Gastrocnemius medialis (tissue), 4 donors: ENCODE measurements at regions not wholly inside any gene's neighbourhood (a gene's known extent, or its start where the extent isn't known, plus 50 kb on each side); places are given as distances from the start of the nearest gene placed in this dataset.

Experiments
- ATAC-seq, 2 donors: fragments of 150-250 bp; one replicate each; pipeline ENCODE4 v1.9.1; 2016
- DNase-seq, 2 donors: peaks; one replicate each; pipeline ENCODE4 v3.0.0-alpha.2; 2019
- H3K27ac ChIP-seq, 4 donors: fragments of 200-600 bp; sonication (generic); 1 replicate in 1 of 4; 2 replicates in 3 of 4; pipeline ENCODE4 v1.5.1; 2016 to 2018; ENCODE audit warnings: mild to moderate bottlenecking in 2 of 4, moderate library complexity in 1 of 4
- H3K27me3 ChIP-seq, 3 donors: fragments of 200-600 bp; sonication (generic) in 2 of 3; 1 replicate in 1 of 3; 2 replicates in 2 of 3; pipeline versions ENCODE4 v1.5.1 to v1.6.0; 2016 to 2019; ENCODE audit warnings: mild to moderate bottlenecking in 1 of 3, moderate library complexity in 1 of 3
- H3K36me3 ChIP-seq, 2 donors: fragments of 200-600 bp; sonication (generic) in 1 of 2; one replicate each; pipeline ENCODE4 v1.5.1; 2017 to 2018
- H3K4me1 ChIP-seq, 2 donors: fragments of 200-600 bp; sonication (generic) in 1 of 2; one replicate each; pipeline ENCODE4 v1.5.1; 2016 to 2017; ENCODE audit warnings: mild to moderate bottlenecking in 2 of 2
- H3K4me3 ChIP-seq, 4 donors: fragments of 200-600 bp; sonication (generic) in 3 of 4; 1 replicate in 1 of 4; 2 replicates in 3 of 4; pipeline ENCODE4 v1.5.1; 2016 to 2019; ENCODE audit warnings: mild to moderate bottlenecking in 2 of 4
- H3K9me3 ChIP-seq, 3 donors: fragments of 200-600 bp; sonication (generic) in 2 of 3; 1 replicate in 1 of 3; 2 replicates in 2 of 3; pipeline ENCODE4 v1.5.1; 2016 to 2019
- CTCF ChIP-seq, 5 experiments: fragments of 450-650 bp in 3 of 5; fragments of 200-600 bp in 2 of 5; sonication (generic) in 2 of 5; IDR thresholded peaks in 4 of 5; conservative IDR thresholded peaks in 1 of 5; 1 replicate in 4 of 5; 2 replicates in 1 of 5; pipeline ENCODE4 v1.5.1; 2016 to 2019; ENCODE audit warnings: antibody characterized with exemption in 5 of 5, mild to moderate bottlenecking in 3 of 5, moderate library complexity in 3 of 5
- POLR2A ChIP-seq, 2 donors: fragments of 450-650 bp; IDR thresholded peaks; one replicate each; pipeline ENCODE4 v1.6.1; 2017; ENCODE audit warnings: antibody characterized with exemption in 2 of 2, mild to moderate bottlenecking in 2 of 2, moderate library complexity in 2 of 2
- in situ Hi-C, 4 donors: fragments of 200-750 bp; cut with MboI; loops; one replicate each; pipeline versions ENCODE4 v1.15.0 to v1.8.0; 2017; ENCODE audit warnings: low sequenced_read_pairs in 4 of 4
- intact Hi-C: fragments of 100-400 bp; cut with DNase I; formaldehyde crosslinking; loops from one replicate; pipeline ENCODE4 v1.15.1; 2023; ENCODE audit warnings: low total_unique reads

GRCh38 chr17:77515227-77515626 lies 374.5 kb downstream of the SEC14L1 start:
- H3K4me1 ChIP-seq, result no peaks in the 10 kb centered on the region
- no peaks in the 10 kb centered on the region for H3K9me3 ChIP-seq
- H3K36me3 ChIP-seq, result no peaks in the 10 kb centered on the region
- no peak for DNase-seq
- ATAC-seq, result no peak
- in situ Hi-C loops, result loop anchor here in 2 of 4 donors (25.0 kb wide), 1 partner anchor 453 kb away; no protein-coding TSS in a partner anchor
- no peaks in the 10 kb centered on the region for H3K27me3 ChIP-seq
- H3K27ac ChIP-seq, result no peak overlapping the region
- intact Hi-C loops, result no loop called here
- no peak overlapping the region for H3K4me3 ChIP-seq
- TF ChIP-seq POLR2A (IDR thresholded peaks at IDR 0.05) (no peak), CTCF (IDR thresholded peaks at IDR 0.05 in 4 of 5, conservative IDR thresholded peaks at IDR 0.05 in 1 of 5) (no peak)

GRCh38 chr17:77516902-77517301 lies 376.1 kb downstream of the SEC14L1 start:
- in situ Hi-C loops (loop anchor here in 2 of 4 donors (25.0 kb wide), 1 partner anchor 455 kb away; no protein-coding TSS in a partner anchor), intact Hi-C loops (no loop called here)
- no peaks in the 10 kb centered on the region for H3K4me1 ChIP-seq
- H3K9me3 ChIP-seq, result no peaks in the 10 kb centered on the region
- no peaks in the 10 kb centered on the region for H3K36me3 ChIP-seq
- no peak for ATAC-seq
- H3K4me3 ChIP-seq, result no peak overlapping the region
- TF ChIP-seq POLR2A (IDR thresholded peaks at IDR 0.05) (no peak), CTCF (IDR thresholded peaks at IDR 0.05 in 4 of 5, conservative IDR thresholded peaks at IDR 0.05 in 1 of 5) (no peak)
- DNase-seq, result no peak
- no peaks in the 10 kb centered on the region for H3K27me3 ChIP-seq
- no peak overlapping the region for H3K27ac ChIP-seq

GRCh38 chr17:77521076-77521475 lies 380.3 kb downstream of the SEC14L1 start:
- ATAC-seq (no peak), DNase-seq (no peak)
- Histone ChIP-seq H3K27me3 (peaks cover 0 to under 1% (median 0%) of the 10 kb centered on the region in 3 donors), H3K9me3 (no peaks in the 10 kb centered on the region), H3K4me1 (no peaks in the 10 kb centered on the region), H3K27ac (no peak overlapping the region), H3K36me3 (no peaks in the 10 kb centered on the region), H3K4me3 (no peak overlapping the region)
- in situ Hi-C loops (loop anchor here in 2 of 4 donors (25.0 kb wide), 1 partner anchor 459 kb away; no protein-coding TSS in a partner anchor), intact Hi-C loops (no loop called here)
- no peak for TF ChIP-seq CTCF (IDR thresholded peaks at IDR 0.05 in 4 of 5, conservative IDR thresholded peaks at IDR 0.05 in 1 of 5)
- no peak for TF ChIP-seq POLR2A (IDR thresholded peaks at IDR 0.05)

GRCh38 chr17:77523540-77523939 lies 382.8 kb downstream of the SEC14L1 start:
- Histone ChIP-seq H3K4me1 (peaks cover 0 to 2% of the 10 kb centered on the region in 2 donors), H3K9me3 (no peaks in the 10 kb centered on the region), H3K27me3 (peaks cover 8 to 11% (median 10%) of the 10 kb centered on the region in 3 donors), H3K36me3 (no peaks in the 10 kb centered on the region), H3K4me3 (no peak overlapping the region), H3K27ac (no peak overlapping the region)
- intact Hi-C loops (no loop called here), in situ Hi-C loops (loop anchor here in 2 of 4 donors (25.0 kb wide), 1 partner anchor 461 kb away; no protein-coding TSS in a partner anchor)
- ATAC-seq, result no peak
- DNase-seq, result no peak
- TF ChIP-seq CTCF (IDR thresholded peaks at IDR 0.05 in 4 of 5, conservative IDR thresholded peaks at IDR 0.05 in 1 of 5) (no peak), POLR2A (IDR thresholded peaks at IDR 0.05) (no peak)

GRCh38 chr17:77526259-77526711 lies 385.5 kb downstream of the SEC14L1 start:
- no peak overlapping the region for H3K27ac ChIP-seq
- ATAC-seq (no peak), DNase-seq (no peak)
- peaks cover 15 to 24% (median 24%) of the 10 kb centered on the region in 3 donors for H3K27me3 ChIP-seq
- intact Hi-C loops, result no loop called here
- peaks cover 0 to 6% of the 10 kb centered on the region in 2 donors for H3K4me1 ChIP-seq
- no peaks in the 10 kb centered on the region for H3K36me3 ChIP-seq
- TF ChIP-seq POLR2A (IDR thresholded peaks at IDR 0.05), result no peak
- TF ChIP-seq CTCF (IDR thresholded peaks at IDR 0.05 in 4 of 5, conservative IDR thresholded peaks at IDR 0.05 in 1 of 5), result no peak
- H3K9me3 ChIP-seq, result no peaks in the 10 kb centered on the region
- H3K4me3 ChIP-seq, result no peak overlapping the region
- in situ Hi-C loops, result no loop called here
